Activated naive CD4-positive, alpha-beta T cell (primary cell): ENCODE measurements at regions not wholly inside any gene's neighbourhood (a gene's known extent, or its start where the extent isn't known, plus 50 kb on each side); places are given as distances from the start of the nearest gene placed in this dataset.
"Not testable (repeated sequence)": the region's sequence is repeated elsewhere in the genome, so short reads cannot be mapped to it uniquely, and the experiment has no call there.

Source experiments
- DNase-seq, 4 experiments: peaks; one replicate each; lab custom pipeline; 2025; lab: John Stamatoyannopoulos, UW

DNA sequence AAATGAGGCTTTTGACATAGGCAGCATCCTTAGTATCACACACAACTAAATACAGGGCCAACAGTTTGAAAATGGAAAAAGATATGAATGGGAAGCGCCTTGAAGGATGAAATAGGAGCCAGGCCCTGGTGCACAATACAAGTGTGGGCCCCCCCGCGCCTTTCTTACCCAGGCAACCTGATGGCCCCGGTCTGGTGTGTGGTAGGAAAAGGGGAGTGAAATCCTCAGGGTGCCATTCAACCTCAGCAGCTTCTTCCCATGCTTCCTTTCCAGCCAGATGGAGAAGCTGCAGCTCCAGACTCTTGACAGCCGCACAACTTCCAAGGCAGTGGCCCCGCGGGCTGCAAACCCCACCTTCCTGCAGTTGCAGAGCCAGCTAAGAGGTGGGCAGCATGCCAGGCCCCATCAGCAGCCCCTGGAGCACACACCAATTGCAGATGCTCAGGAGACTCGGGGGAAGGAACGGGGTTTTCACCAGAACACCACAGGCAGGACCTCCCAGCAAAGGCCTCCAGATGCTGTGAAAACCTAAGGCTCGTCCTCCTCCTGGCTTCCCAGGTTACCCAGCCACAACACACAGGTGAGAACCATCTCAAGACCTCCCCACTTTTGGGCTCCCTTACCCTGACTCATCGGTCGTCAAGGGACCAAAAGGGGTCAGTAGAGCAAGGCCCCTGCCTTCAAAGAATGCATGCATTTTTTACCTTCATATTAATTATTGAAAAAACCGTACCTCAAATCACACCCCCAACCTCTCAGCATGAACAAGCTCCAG lies 101.6 kb downstream of the CPN2 start:
- DNase-seq: no peak

DNA sequence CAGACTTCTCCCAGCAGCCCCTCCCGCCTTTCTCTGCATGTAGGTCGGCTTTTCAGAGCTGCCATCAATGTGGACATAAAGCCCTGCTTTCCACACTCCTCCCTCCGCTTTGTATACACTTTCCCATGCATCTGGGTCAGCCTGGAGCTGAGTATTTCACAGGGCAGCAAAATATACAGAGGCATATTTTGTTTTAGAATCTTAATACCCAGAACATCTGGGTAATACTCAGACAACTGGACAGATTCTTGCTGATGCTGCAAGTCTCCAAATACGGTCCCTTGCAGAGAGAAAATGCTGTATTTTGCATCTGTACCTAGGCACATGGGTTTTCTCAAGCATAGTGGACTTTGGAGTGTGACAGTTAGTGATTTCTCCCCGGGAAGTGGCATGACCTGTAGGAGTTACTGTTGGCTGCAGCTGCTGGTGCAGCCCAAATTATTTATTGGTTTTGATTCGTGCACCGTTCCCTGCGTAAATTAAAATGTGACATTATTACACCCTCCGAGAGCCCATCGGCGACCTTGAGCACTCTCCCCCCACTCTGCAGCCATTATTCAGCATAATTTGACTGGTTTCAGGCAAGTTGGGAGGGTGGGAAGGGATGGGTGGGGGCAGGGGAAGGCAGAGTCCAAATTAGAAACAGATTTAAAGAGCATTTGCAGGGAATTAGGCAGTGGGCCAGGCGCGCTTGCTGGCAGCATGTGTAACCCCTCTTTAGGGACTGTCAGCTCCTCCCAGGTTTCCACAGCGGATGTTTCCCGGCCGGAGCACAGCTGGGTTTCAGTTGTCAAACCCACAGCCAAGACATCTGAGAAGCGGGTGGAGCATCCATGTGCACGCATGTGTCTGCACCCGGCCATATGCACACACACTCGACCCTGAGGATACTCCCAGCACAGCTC lies 100.8 kb downstream of the CPN2 start:
- DNase-seq: no peak

DNA sequence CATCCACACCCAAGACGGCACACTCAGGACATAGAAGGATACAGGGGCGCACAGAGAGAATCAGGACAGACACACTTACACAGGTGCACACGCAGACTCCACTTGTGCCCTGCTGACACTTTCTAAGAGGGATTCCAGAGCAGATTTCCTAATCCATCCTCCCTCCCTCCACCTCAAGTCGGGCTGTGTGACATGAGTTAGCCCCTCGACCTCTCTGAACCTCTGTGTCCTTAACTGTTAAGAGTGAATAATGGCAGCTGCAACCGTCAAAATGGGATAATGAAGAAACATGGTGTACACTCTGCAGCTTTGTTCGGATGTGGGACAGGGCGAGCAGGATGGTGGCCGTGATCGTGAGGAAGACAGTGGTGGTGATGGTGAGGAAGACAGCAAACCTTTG lies 100.1 kb downstream of the CPN2 start:
- DNase-seq: no peak

DNA sequence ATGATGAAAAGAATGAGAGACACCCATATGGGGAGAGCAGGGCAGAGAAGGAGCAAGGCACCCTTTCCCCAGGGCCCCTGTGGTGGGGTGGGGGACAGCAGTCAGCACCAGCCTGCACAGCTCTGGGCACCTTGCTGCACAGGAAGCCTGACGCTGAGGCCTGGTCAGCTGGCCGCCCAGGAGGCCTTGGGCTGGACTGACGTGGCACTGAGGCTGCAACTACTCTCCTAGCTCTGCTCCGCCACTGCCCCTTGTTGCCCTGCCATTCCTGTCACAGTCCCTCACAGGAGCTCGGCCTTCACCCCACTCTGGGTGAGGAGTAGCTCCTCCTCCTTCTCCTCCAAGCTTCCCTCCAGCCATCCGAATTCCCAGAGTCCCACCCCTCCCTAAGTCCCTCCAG lies 99.7 kb downstream of the CPN2 start:
- no peak for DNase-seq

DNA sequence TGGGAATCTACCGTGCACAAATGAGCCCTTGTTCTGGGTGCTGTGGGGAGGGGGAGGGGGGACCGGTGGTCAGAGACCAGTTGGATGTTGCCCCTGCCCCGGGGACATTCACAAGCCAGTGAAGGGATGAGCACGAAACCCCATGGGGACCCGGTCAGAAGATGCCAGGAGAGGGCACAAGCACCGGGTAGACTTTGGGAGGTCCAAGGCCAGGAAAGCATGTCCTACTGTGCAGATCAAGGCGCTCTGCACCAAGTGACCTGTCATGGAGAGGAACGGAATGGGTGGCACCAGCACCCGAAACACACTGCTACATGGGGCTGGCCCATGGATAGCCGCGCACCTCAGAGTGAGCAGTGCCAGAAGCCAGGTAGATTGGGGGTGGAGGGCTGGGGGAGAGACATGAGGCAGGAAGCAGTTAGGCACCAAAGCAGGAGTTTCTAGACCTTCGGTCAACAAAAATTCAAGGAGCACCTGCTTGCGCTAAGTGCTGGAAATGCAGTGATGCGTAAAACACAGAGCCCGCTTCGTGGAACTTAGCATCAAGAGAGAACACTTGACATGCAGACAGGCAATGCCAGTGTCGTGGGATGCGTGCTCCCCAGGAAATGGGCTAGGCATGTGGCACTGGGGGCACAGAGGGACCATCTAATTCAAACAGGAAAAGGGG lies 99.1 kb downstream of the CPN2 start:
- DNase-seq: no peak

DNA sequence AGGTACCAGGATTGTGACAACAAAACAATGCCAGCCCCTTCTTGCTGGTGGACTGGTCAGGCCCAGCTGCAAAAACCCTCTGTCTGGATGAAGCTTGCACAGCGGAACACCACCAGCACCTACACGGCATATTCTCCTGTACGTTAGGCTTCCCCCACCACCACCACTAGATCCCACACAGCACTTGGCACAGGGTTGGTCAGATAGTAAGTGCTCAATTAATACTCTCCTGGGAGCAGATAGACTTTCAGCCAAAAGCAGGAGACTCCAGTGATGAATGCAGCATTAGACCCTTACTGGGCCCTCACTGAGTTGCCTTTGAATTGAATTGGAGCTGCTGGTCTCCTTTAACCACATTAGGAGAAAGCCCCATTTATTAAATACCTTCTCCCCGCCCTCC lies 97.9 kb downstream of the CPN2 start:
- no peak for DNase-seq

DNA sequence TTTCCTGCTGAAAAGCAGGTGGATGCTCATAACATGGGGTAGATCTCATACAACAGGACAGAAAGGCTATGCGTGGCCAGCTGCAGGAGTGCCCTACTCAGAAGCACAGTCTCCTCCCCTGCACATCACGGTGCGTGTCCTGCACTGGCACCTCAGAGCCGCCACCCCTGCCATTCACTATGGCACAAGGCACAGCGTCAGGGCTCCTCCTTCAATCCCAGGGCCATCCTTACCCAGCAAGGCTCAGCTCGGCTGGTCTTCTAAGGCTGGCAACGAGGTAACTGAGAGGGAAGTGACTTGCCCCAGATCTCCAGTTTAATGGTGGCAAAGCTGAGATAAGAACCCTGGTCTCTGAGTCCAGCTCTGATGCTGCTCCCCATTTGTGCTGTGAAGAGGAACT lies 97.1 kb downstream of the CPN2 start:
- DNase-seq: no peak

DNA sequence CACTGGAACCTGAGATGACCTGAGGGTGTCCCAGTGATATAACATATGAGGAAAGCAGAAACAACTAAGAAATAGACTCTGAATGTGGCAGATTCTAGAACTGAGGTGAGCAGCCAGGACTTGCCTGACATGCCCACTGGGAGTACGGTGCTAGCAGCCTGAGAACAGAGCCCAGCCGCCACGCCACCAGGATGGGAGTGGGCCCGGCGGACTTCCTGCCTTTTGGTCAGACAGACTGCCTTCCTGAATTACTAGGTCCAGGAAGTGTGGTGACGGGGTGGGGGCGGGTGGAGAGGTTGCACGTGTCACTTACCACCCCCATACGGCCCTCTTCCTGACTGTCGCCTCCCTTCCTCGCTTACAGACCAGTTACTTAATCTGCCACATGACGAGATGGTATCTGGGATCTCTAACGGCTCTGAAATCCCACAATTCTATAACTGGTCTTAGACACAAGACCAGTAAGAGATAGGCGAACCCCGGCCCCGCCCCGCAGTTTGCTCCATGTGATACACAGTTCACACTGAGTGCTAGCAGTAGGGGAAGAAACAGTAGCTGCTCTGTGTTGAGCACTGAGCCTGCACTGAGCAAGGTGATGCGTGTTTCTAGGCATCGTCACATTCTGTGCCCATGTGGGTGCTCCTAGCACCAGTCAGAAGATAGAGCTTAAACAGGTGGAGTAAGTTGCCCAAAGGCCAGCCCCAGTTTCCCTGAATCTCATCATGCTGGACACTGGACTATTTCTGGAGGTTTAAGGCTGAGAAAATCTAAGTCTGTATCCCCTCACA lies 95.7 kb downstream of the CPN2 start:
- DNase-seq: peak in 3 of 4 experiments; percentile 7 to 43 (median 17)

DNA sequence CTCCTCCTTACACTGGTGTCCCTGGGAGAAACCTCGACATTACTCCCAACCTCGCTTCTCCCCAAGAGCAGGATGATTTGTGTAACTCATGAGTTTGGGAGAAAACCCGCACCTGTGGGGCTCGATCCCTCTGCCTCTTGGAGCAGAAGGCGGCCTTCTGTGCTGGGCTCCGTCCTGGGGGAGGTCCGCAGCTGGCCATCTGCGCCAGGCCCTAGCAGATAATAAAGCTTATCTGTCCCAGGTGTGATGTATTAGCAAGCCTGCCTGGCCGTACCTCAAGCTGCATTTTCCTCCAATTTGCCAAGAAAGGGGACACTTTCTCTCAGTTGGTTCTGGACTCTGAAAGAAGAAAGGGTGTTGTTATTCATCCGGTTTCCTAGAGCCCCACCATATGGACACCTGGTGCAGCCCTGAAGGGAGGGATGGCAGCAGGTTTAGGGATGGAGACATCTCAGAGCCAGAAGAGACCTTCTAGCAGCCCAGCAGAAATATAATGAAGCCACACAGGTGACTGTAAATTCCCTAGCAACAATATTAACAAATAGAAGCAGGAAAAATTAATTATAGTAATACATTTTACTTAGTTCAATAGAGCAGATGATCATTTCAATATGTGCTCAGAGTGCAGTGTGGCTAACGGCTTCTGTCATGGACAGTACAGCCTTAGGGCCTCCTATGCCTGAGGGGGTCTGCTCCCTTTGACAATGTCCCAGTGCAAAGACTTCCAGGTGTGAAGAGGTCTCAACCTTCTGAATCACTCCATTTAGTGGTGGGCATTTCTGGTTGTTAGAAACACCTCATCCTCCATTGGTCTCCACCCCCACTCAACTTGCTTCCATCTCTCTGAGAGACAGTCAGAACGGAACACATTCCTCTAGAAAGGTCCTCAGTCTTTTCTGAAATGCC lies 94.8 kb downstream of the CPN2 start:
- DNase-seq: no peak

DNA sequence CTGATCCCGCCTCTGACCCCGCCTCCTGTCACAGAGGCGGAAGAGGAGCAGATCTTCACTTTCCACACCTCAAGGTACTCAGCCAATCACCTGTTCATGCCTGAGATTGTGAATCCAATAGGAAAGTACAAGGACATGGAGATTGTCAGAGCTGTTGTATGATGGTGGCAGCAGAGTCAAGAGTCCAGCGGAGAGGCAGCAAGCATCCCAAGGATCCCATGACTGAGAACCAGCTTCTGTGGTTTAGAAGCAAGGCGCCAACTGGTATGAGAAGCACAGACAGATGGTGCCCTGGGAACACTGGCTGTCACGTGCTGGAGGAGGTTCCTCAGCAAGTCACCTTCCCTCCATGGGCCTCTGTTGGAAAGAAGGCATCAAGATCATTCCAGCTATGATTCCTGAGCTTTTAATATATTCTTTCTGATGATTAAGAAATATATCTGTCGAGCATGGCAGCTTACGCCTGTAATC lies 93.9 kb downstream of the CPN2 start:
- DNase-seq: no peak

DNA sequence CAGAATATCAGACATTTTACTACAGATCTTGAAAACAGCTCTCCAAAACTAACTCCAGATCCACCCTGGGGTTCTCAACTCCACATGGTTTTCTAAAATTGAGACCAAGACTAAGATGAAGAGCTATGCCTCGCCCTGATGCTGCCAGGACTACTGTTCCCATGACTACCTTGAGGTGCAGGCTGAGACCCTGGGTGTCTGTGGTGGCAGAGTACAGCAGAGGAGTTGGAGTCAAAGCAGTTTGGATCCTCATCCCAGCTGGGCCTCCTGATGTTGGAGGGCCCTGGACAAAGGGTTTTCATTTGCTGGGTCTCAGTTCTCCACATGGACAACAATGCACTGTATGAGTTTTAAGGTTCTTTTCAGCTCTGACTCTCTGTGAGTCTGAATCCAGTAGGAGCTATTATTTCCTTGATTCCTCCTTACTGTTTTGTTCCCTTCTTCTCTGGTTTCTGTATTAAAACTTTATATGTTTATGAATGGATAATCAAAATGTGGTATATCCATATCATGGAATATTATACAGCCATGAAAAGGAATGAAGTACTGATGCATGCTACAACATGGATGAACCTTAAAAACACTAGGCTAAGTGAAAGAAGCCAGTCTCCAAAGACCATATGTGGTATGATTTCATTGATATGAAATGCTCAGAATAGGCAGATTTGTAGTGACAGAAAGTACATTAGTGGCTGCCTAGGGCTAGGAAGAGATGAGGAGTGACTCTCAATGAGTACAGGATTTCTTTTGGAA lies 93.0 kb downstream of the CPN2 start:
- DNase-seq: no peak

DNA sequence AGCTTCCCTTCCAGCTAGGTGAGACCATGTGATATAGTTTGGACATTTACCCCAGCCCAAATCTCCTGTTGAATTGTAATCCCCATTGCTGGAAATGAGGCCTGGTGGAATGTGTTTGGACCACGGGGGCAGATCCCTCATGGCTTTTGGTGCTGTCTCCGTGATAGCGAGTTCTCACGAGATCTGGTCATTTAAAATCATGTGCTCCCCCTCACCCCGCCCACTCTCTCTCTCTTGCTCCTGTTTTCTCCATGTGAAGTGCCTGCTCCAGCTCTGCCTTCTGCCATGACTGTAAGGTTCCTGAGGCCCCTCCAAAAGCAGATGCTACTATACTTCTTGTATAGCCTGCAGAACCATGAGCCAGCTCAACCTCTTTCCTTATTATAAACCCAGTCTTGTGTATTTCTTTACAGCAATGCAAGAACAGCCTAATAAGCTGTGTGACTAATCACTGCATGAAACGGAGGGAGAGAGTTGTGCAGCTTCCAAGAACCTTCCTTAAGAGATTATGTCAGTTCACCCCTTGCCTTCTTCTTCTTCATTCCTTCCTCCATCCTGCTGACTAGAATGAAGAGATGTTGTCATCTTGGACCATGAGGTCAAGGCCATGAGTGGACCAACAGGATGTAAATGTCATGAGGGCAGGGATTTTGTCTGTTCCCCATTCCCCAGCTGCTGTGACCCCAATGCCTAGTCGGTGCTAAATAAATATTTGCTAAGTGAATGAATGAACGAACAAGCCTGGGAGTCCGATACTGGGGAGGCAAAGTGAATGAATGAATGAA lies 91.0 kb downstream of the CPN2 start:
- no peak for DNase-seq

DNA sequence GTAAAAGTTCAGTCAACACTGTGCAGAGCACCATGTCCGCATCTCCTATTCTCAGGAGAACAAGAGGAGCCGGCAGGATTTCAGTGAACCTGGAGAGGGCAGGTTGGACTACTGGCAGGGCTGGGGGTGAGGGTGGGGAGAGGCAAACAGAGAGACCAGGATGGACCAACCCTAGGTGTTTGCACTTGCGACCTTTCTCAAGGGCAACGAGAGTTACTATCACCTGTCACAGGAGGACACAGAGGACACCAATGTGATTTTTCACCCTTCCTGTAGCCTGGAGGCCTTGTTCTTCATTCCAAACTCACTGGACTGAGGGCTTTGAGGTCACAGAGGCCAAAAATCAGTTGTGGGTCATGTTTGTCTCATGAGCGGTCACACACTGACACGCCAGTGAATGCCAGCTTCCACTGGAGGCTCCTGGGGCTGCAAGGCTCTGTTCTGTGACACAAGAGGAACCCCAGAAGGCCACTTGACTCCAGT lies 89.5 kb downstream of the CPN2 start:
- no peak for DNase-seq

DNA sequence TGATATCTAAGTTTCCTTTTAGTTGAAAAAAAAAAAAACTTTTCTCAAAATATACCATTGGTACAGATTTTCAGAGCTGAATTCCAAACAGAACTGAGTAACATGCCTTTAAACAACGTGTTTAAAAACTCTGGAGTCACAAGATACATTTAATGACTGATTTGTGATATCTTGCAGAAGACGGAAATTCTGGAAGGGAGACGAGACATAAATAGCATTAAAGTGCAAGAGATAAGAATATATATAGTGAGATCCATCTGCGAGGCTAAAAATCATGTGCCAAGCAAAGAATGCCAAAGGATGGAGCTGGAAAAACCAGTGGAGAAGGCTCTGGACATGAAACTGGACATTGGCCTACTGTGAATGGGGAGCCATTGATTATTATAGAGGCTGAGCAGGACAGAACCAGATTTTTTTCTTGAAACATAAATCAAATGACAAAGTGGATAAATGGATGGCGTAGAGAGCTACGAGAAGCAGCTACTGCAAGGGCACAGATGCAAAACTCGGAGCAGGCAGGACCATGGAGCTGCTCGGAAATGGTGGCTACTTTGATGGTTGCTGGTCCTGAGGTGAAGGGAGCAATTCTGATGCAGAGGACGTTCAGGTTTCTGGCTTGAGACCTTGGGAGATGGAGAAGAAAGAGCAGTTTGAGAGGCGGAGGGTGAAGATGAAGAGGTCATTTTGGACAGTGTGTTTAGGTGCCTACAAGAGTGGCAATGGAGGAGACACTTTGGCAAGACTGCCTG lies 88.8 kb downstream of the CPN2 start:
- no peak for DNase-seq

DNA sequence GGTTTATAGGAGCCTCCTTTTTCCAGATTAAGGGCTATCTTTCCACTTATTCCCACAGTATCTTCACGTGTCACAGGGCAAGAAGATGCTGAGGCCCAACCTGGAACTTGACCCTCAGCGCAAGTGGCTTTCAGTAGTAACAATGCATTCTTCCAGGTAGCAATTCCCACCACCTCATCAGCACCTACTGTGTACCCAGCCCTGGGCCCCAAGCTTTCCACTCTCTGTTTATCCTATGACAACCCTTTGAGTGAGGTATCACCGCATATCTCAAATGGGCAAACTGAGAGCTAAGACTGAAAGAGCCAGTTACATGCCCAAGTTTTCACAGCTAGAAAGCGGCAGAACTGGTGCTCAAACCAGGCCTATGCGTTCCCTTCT lies 88.2 kb downstream of the CPN2 start:
- no peak for DNase-seq

DNA sequence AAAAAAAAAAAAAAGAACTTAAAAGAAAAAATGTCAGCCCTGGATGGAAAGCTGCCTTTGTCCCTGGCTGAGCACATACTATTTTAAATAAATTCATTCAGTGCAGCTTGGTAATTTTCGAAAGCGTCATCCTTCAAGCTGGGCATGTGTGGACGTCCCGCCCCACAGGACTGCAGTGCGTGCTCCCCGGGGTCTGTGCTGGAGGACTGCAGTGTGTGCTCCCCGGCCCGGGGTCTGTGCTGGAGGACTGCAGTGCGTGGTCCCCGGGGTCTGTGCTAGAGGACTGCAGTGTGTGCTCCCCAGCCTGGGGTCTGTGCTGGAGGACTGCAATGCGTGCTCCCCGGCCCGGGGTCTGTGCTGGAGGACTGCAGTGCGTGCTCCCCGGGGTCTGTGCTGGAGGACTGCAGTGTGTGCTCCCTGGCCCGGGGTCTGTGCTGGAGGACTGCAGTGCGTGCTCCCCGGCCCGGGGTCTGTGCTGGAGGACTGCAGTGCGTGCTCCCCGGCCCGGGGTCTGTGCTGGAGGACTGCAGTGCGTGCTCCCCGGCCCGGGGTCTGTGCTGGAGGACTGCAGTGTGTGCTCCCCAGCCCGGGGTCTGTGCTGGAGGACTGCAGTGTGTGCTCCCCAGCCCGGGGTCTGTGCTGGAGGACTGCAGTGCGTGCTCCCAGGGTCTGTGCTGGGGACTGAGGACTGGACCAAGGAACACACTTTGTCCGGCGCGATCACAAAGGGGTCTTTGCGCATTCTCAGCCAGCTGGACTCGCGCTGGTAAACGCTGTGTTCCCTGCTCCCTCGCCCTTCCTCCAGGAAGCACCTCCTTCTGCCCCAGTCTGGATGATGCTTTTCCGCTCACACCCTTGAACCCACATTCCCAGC lies 86.3 kb downstream of the CPN2 start:
- DNase-seq: not testable (repeated sequence)

DNA sequence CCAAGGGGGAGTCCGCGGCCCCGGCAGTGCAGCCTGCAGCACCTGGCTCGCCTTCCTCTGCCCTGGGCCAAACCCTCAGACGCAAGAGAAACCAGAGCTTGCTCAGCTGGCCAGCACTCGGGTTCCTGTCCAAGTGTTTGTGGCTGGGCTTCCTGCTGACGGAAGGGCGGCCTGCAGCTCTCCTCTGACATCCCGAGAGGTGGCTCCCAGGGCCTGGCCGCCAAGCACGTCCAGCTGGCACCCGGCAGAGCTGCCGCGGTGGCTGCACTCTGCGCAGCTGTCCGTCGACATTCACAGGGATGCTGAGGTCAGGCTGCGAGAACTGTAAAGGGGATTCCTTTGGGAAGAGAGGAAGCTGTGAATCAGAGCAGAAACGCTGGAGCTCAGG lies 85.6 kb downstream of the CPN2 start:
- DNase-seq: no peak
